H7 (cell line): ENCODE measurements at regions not wholly inside any gene's neighbourhood (a gene's known extent, or its start where the extent isn't known, plus 50 kb on each side); places are given as distances from the start of the nearest gene placed in this dataset.

Source experiments
- DNase-seq: peaks from one replicate; pipeline ENCODE4 v3.0.0; 2012
- H3K27me3 ChIP-seq: 2 replicates; pipeline ENCODE4 v1.6.0; 2011; ENCODE audit warnings: mild to moderate bottlenecking, low read length; ENCODE audit not compliant: control insufficient read depth, insufficient read depth
- H3K36me3 ChIP-seq: replicated peaks from 2 replicates; pipeline ENCODE4 v1.5.1; 2011; ENCODE audit warnings: low read length; ENCODE audit not compliant: control insufficient read depth, insufficient read depth
- H3K4me3 ChIP-seq: 2 replicates; pipeline ENCODE4 v1.5.1; 2011; ENCODE audit warnings: low read depth, mild to moderate bottlenecking, control low read depth, low read length, moderate library complexity; ENCODE audit not compliant: insufficient read depth

DNA sequence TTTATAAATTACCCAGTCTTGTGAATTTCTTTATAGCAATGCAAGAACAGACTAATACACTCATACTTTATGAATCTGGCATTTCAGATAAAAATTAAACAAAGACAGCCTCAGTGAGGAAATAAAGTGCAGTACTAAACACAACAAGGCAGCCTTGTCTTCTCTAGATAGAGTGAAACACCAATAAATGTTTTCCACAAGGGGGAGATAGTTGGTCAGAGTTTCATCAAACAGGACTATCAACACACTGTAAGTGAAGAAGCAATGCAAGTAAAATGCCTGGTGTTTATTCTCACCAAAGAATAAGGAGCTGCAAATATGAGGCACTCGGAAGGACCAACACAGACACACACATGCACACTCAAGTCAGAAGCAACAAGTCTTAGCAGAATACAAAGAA is 62.8 kb downstream of the FAM9B start:
- H3K27me3 ChIP-seq = no peaks in the 10 kb centered on the region
- no peak overlapping the region for H3K4me3 ChIP-seq
- DNase-seq = no peak
- H3K36me3 ChIP-seq = no peaks in the 10 kb centered on the region

GRCh38 chrX:8969378-8969777 is 64.5 kb downstream of the FAM9B start:
- H3K27me3 ChIP-seq = no peaks in the 10 kb centered on the region
- DNase-seq = no peak
- H3K4me3 ChIP-seq = no peak overlapping the region
- no peaks in the 10 kb centered on the region for H3K36me3 ChIP-seq

DNA sequence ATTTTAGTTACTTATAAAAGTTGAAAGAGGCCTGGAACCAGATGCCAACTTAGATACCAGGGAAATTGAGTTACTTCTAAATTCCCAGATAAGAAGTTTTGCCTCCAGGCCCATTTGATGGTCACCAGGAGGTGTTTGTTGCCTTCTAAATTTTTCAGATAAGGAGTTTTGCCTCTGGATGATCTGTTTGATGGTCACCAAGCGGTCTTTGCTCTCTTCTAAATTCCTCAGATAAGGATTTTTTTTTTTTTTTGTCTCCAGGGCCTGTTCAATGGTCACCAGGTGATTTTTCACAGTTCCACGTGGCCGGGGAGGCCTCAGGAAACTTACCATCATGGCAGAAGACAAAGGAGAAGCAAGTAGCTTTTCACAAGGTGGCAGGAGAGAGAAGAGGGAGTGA is 66.5 kb downstream of the FAM9B start:
- H3K4me3 ChIP-seq = no peak overlapping the region
- no peaks in the 10 kb centered on the region for H3K36me3 ChIP-seq

GRCh38 chrX:8960957-8961468 is 72.9 kb downstream of the FAM9B start:
- Histone ChIP-seq H3K4me3 (no peak overlapping the region), H3K27me3 (no peaks in the 10 kb centered on the region), H3K36me3 (no peaks in the 10 kb centered on the region)
- DNase-seq = no peak

More for the DNA sequence above, 66.5 kb downstream of the FAM9B start:
- no peak for DNase-seq
- no peaks in the 10 kb centered on the region for H3K27me3 ChIP-seq

GRCh38 chrX:8955511-8955910 is 78.4 kb downstream of the FAM9B start:
- H3K36me3 ChIP-seq = no peaks in the 10 kb centered on the region
- no peaks in the 10 kb centered on the region; the same call in 1 of the 2 replicates for H3K27me3 ChIP-seq
- H3K4me3 ChIP-seq = no peak overlapping the region
- no peak for DNase-seq

- Histone ChIP-seq H3K4me3 (no peak overlapping the region), H3K36me3 (no peaks in the 10 kb centered on the region), H3K27me3 (no peaks in the 10 kb centered on the region)
- DNase-seq = no peak
Observed at GRCh38 chrX:8946563-8946962, 87.4 kb downstream of the FAM9B start.

DNA sequence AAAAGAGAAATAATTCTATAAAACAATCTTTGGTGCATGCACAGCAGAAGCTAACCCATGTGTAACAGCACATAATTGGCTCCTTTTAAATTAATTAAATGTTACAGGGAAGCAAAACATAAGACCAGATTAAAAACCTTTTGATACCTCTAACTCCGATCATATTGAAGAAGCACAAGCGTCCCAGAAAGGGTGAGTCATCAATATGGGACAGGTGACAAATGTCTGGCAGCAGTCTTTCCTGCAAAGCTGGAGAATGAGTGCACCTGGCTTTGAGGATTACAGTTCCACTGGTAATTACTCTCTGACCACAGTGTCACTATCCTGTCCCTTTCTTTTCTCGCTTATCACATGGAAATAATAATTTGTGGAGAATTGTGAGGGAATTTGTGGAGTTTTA is 94.6 kb downstream of the FAM9B start:
- H3K27me3 ChIP-seq = no peaks in the 10 kb centered on the region
- no peak overlapping the region for H3K4me3 ChIP-seq
- no peak for DNase-seq
- no peaks in the 10 kb centered on the region for H3K36me3 ChIP-seq

GRCh38 chrX:8927701-8928100 is 106.2 kb downstream of the FAM9B start:
- peak; percentile 9 for DNase-seq
- no peak overlapping the region for H3K4me3 ChIP-seq
- H3K27me3 ChIP-seq = no peaks in the 10 kb centered on the region
- H3K36me3 ChIP-seq = no peaks in the 10 kb centered on the region

- DNase-seq = no peak
- no peak overlapping the region for H3K4me3 ChIP-seq
- no peaks in the 10 kb centered on the region for H3K36me3 ChIP-seq
- H3K27me3 ChIP-seq = no peaks in the 10 kb centered on the region
Observed at GRCh38 chrX:8927066-8927635, 106.8 kb downstream of the FAM9B start.

DNA sequence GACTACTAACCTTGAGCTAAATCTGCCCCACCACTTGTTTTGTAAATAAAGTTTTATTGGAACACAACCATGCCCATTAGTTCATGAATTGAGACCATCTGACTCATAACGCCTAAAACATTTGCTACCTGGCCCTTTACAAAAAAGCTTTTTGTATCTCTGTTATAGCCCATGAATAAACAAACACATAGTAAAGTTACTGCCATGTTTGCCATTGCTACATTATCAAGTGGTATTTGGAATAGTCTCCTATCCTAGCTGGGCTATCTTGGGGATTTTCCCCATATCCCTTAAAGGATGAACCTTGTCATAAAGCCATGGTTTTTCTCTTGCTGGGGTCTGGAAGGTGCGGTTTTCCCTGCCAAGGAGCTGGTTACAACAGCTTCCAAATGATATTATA is 112.3 kb downstream of the FAM9B start:
- H3K27me3 ChIP-seq = no peaks in the 10 kb centered on the region
- H3K4me3 ChIP-seq = no peak overlapping the region
- no peak for DNase-seq

DNA sequence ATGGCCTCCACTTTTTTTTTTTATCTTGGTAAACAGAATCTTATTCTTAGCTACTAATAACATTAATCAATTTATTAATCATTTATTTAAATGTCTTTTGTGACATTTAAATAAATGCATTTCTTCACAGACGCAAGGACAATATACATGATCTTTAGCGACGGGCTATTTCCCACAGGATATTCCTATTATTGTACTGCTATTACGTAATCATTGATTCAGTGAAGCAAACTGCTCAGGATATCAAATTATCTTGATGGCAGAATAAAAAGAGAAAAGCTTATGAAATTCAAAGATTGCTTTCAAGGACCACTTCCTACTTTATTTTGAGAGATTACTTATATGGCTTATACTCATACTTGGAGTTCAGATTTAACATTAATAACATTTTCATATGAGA is 114.1 kb downstream of the FAM9B start:
- H3K4me3 ChIP-seq = no peak overlapping the region
- H3K27me3 ChIP-seq = no peaks in the 10 kb centered on the region
- no peaks in the 10 kb centered on the region for H3K36me3 ChIP-seq
- DNase-seq = no peak

More for the DNA sequence above, 112.3 kb downstream of the FAM9B start:
- H3K36me3 ChIP-seq = no peaks in the 10 kb centered on the region

DNA sequence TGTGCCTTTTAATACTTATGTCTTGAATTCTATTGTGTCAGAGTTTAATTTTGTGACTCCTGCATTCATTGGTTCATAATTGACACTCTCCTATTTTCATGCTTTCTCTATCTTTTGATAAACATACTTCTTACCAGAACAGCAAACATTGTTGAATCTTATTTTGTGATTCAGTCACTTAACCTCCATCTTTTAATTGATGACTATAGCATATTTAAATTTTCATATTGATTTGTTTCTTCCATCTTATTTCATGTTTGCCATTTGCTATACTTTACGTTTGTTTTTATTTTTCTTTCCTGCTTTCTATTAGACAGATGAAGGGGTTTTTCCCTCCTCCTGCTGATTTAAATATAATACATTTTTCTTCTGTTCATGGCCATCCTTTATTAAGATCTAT is 115.5 kb upstream of the FAM9A start:
- DNase-seq = no peak

GRCh38 chrX:8914681-8915080 is 113.5 kb upstream of the FAM9A start:
- Histone ChIP-seq H3K27me3 (no peaks in the 10 kb centered on the region; the same call in 1 of the 2 replicates), H3K4me3 (no peak overlapping the region)
- no peak for DNase-seq

More for the DNA sequence above, 115.5 kb upstream of the FAM9A start:
- H3K27me3 ChIP-seq = no peaks in the 10 kb centered on the region
- H3K36me3 ChIP-seq = no peaks in the 10 kb centered on the region
- no peak overlapping the region for H3K4me3 ChIP-seq

DNA sequence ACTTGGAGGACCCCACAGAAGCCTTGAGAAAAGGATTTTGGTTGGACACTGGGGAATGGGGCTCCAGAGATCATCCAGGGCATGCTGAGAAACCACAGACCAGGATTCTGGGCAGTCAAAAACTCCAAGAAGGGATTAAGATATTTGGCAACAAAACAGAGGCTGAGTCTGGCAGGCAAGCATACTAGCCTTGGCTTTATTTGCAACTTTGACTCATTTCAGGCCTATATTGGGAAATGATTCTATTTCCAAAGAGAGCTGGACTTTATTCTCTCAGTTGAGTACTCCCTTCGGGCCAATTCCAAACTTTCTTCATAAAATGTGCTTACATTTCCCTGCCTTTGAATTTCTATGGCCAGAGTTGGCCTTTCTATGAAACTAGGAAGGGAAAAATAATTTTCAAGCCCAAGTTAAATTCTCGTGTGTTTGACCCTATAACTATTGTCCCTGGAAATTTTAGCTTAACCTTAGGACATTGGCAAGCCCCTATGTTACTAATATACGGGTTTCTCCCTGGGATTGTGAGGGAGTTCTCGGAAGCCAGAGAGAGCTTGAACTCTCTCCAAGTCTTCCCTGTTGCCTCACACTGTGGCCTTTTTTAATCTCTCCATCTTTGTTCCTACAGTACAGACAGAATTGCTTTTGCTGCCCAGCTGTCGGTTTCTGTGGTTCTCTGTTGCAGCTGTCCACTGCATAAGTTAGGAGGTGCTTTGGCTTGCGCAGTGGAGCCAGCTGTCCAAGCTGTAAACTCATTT is 112.6 kb upstream of the FAM9A start:
- Histone ChIP-seq H3K4me3 (no peak overlapping the region), H3K36me3 (no peaks in the 10 kb centered on the region), H3K27me3 (no peaks in the 10 kb centered on the region; the same call in 1 of the 2 replicates)
- DNase-seq = no peak

More at GRCh38 chrX:8914681-8915080, 113.5 kb upstream of the FAM9A start:
- H3K36me3 ChIP-seq = no peaks in the 10 kb centered on the region

DNA sequence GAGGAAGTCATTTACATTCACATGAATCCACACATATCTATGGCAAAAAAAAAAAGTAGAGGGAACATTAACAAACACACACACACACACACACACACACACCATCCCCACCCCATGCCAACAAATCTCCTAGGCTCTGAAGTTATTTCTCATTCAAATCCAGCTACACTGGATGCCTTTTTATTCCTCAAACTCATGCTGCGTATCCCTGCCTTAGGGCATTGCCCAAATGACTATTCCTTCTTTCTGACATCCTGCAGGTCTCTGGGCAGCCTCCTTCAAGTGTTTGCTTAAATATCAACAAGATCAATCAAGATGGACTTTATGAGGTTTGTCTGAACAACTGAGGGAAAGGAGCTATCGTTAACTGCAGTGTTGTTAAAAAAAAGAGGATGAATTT is 106.5 kb upstream of the FAM9A start:
- Histone ChIP-seq H3K36me3 (no peaks in the 10 kb centered on the region), H3K4me3 (no peak overlapping the region), H3K27me3 (peaks cover 2% of the 10 kb centered on the region; the same call in 1 of the 2 replicates)
- peak; percentile 14 for DNase-seq
